SK-N-SH (cell line): ENCODE measurements at regions not wholly inside any gene's neighbourhood (a gene's known extent, or its start where the extent isn't known, plus 50 kb on each side); places are given as distances from the start of the nearest gene placed in this dataset.

Experiments
- CTCF ChIA-PET: fragments of 300-600, 350-600 bp; formaldehyde crosslinking; extraction: SDS; loops from one replicate; lab custom pipeline; 2021; lab: Yijun Ruan, JAX
- POLR2A ChIA-PET: fragments of 350-600 bp; sonication (Branson Sonifier 250); formaldehyde crosslinking; extraction: SDS; loops from one replicate; lab custom pipeline; 2020; ENCODE audit warnings: antibody characterized with exemption, inconsistent platforms; lab: Yijun Ruan, JAX
- DNase-seq: peaks from one replicate; pipeline ENCODE4 v3.0.0; 2012
- H2AFZ ChIP-seq: fragments of 200-600 bp; sonication (generic); 2 replicates; pipeline ENCODE4 v1.8.1; 2016; ENCODE audit warnings: antibody characterized with exemption, mild to moderate bottlenecking, low read depth
- H3F3A ChIP-seq: fragments of 200-600 bp; sonication (generic); replicated peaks from 2 replicates; pipeline ENCODE3; 2016; ENCODE audit warnings: antibody characterized with exemption, mild to moderate bottlenecking; ENCODE audit not compliant: insufficient read depth
- H3K27ac ChIP-seq, 2 experiments: fragments of 200-500 bp in 1 of 2; fragments of 200-600 bp in 1 of 2; sonication (Bioruptor generic) in 1 of 2; sonication (generic), shearing (Covaris generic) in 1 of 2; 2 replicates each; pipeline versions ENCODE4 v1.5.1 to v1.6.1; 2014 to 2016; ENCODE audit warnings: low read depth in 2 of 2, inconsistent platforms in 1 of 2, low read length in 1 of 2, mild to moderate bottlenecking in 1 of 2, mixed read lengths in 1 of 2
- H3K27me3 ChIP-seq: fragments of 200-600 bp; sonication (generic), shearing (Covaris generic); 2 replicates; pipeline ENCODE4 v1.6.1; 2016; ENCODE audit warnings: mixed run types; ENCODE audit not compliant: insufficient read depth
- H3K36me3 ChIP-seq, 2 experiments: fragments of 200-500 bp in 1 of 2; fragments of 200-600 bp in 1 of 2; sonication (Bioruptor generic) in 1 of 2; sonication (generic) in 1 of 2; replicated peaks in 1 of 2; 2 replicates each; pipeline versions ENCODE3 to v1.5.1; 2014 to 2016; ENCODE audit warnings: low read length in 1 of 2, mild to moderate bottlenecking in 1 of 2; ENCODE audit not compliant: insufficient read depth in 2 of 2, control insufficient read depth in 1 of 2
- H3K4me1 ChIP-seq, 2 experiments: fragments of 200-500 bp in 1 of 2; fragments of 200-600 bp in 1 of 2; sonication (Bioruptor generic) in 1 of 2; sonication (generic), shearing (Covaris generic) in 1 of 2; 2 replicates each; pipeline versions ENCODE4 v1.5.1 to v1.6.1; 2014 to 2016; ENCODE audit warnings: low read depth in 1 of 2, low read length in 1 of 2, mixed run types in 1 of 2; ENCODE audit not compliant: insufficient read depth in 2 of 2, control insufficient read depth in 1 of 2
- H3K4me2 ChIP-seq: fragments of 200-600 bp; sonication (generic), shearing (Covaris generic); 2 replicates; pipeline ENCODE4 v1.6.1; 2017; ENCODE audit warnings: mixed run types
- H3K4me3 ChIP-seq, 2 experiments: fragments of 200-500 bp in 1 of 2; fragments of 200-600 bp in 1 of 2; sonication (Bioruptor generic) in 1 of 2; sonication (generic), shearing (Covaris generic) in 1 of 2; 2 replicates each; pipeline versions ENCODE4 v1.5.1 to v1.8.1; 2014 to 2016; ENCODE audit warnings: low read depth in 2 of 2, inconsistent platforms in 1 of 2, low read length in 1 of 2, mild to moderate bottlenecking in 1 of 2, mixed read lengths in 1 of 2, moderate library complexity in 1 of 2
- H3K79me2 ChIP-seq: fragments of 200-600 bp; sonication (generic); 2 replicates; pipeline ENCODE4 v1.8.1; 2017; ENCODE audit warnings: mild to moderate bottlenecking; ENCODE audit not compliant: insufficient read depth
- H3K9ac ChIP-seq: fragments of 200-600 bp; sonication (generic); 2 replicates; pipeline ENCODE4 v1.6.1; 2017; ENCODE audit warnings: mixed run types
- H3K9me2 ChIP-seq: fragments of 200-600 bp; sonication (generic); 2 replicates; pipeline ENCODE4 v1.6.1; 2017; ENCODE audit warnings: mixed run types
- H3K9me3 ChIP-seq: fragments of 200-600 bp; sonication (generic); 2 replicates; pipeline ENCODE4 v1.6.1; 2017; ENCODE audit warnings: mixed run types, mild to moderate bottlenecking, moderate library complexity
- H4K20me1 ChIP-seq: fragments of 200-600 bp; sonication (generic); 2 replicates; pipeline ENCODE4 v1.6.1; 2017; ENCODE audit warnings: mild to moderate bottlenecking, mixed run types; ENCODE audit not compliant: insufficient read depth
- CHD2 ChIP-seq: fragments of 150-350 bp; IDR thresholded peaks from 2 replicates; pipeline ENCODE4 v1.6.1; 2018; ENCODE audit warnings: low read length; ENCODE audit not compliant: partially characterized antibody
- EP300 ChIP-seq, 2 experiments: IDR thresholded peaks; 2 replicates each; pipeline versions ENCODE4 v1.4.0 to v1.6.1; 2012; ENCODE audit warnings: borderline replicate concordance in 1 of 2, low read depth in 1 of 2, low read length in 1 of 2
- EZH2phosphoT487 ChIP-seq: fragments of 200-600 bp; sonication (generic); IDR thresholded peaks from 2 replicates; pipeline ENCODE4 v1.6.1; 2017; ENCODE audit warnings: low read depth, mixed run types, mild to moderate bottlenecking, antibody characterized with exemption, moderate library complexity, borderline replicate concordance
- FOXM1 ChIP-seq: IDR thresholded peaks from 2 replicates; pipeline ENCODE4 v1.4.0; 2012; ENCODE audit warnings: low read depth, mild to moderate bottlenecking
- GATA2 ChIP-seq: sonication (generic); formaldehyde crosslinking; IDR thresholded peaks from 2 replicates; pipeline ENCODE4 v1.5.0; 2020; ENCODE audit warnings: mild to moderate bottlenecking, missing genetic modification reagents
- MEF2A ChIP-seq: IDR thresholded peaks from 2 replicates; pipeline ENCODE4 v1.4.0; 2012; ENCODE audit warnings: low read depth, borderline replicate concordance
- NFIC ChIP-seq: IDR thresholded peaks from 2 replicates; pipeline ENCODE4 v1.4.0; 2012; ENCODE audit warnings: borderline replicate concordance
- POLR2AphosphoS5 ChIP-seq: IDR thresholded peaks from 2 replicates; pipeline ENCODE4 v1.6.1; 2012; ENCODE audit warnings: low read depth, low read length
- RCOR1 ChIP-seq: fragments of 150-350 bp; IDR thresholded peaks from 2 replicates; pipeline ENCODE4 v1.6.1; 2017; ENCODE audit warnings: antibody characterized with exemption, low read length
- SIN3A ChIP-seq: IDR thresholded peaks from 2 replicates; pipeline ENCODE4 v1.6.1; 2012; ENCODE audit warnings: low read depth, mild to moderate bottlenecking, low read length, moderate library complexity, borderline replicate concordance
- SMC3 ChIP-seq: IDR thresholded peaks from 2 replicates; pipeline ENCODE4 v1.6.1; 2012; ENCODE audit warnings: low read depth, low read length, improper control_type of control experiment
- TEAD4 ChIP-seq: IDR thresholded peaks from 2 replicates; pipeline ENCODE4 v1.4.0; 2012; ENCODE audit warnings: mild to moderate bottlenecking, borderline replicate concordance; ENCODE audit not compliant: insufficient read depth
- TF ChIP-seq, protein P1 (sequence below): IDR thresholded peaks from 2 replicates; pipeline ENCODE4 v1.4.0; 2012; ENCODE audit warnings: low read depth, borderline replicate concordance
- TF ChIP-seq, protein P2 (sequence below): fragments of 150-350 bp; IDR thresholded peaks from 2 replicates; pipeline ENCODE4 v1.6.1; 2017; ENCODE audit warnings: antibody characterized with exemption, low read length, low read depth, borderline replicate concordance
- TF ChIP-seq, protein P3 (sequence below): IDR thresholded peaks from 2 replicates; pipeline ENCODE4 v1.6.1; 2012; ENCODE audit warnings: mild to moderate bottlenecking, low read depth, low read length, moderate library complexity
- TF ChIP-seq, protein P4 (sequence below): IDR thresholded peaks from 2 replicates; pipeline ENCODE4; 2012
- TF ChIP-seq, protein P5 (sequence below): IDR thresholded peaks from 2 replicates; pipeline ENCODE4 v1.4.0; 2012; ENCODE audit warnings: low read depth
- TF ChIP-seq, protein P6 (sequence below): fragments of 200-600 bp; sonication (generic); IDR thresholded peaks from 2 replicates; pipeline ENCODE4 v1.6.1; 2017; ENCODE audit warnings: antibody characterized with exemption, mild to moderate bottlenecking, moderate library complexity

DNA sequence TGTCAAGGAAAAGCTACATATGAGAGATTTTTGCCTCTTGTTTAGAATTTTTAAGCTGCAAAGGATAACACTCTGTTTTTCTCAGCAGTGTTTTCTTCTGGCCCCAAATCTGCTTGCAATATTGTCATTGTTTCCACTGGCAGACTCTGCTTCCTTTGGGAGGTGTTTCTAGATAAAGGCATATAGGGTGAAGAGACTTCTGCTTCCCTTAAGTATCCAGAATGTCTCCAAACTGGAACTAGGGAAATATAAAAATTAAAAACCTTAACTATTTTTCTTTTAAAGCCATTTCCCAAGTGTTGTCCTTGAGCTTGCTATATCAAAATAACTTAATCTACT is 225.8 kb downstream of the CGGBP1 start:
- CTCF ChIA-PET, result no interaction called here
- Histone ChIP-seq H3K4me3 (no peak overlapping the region), H4K20me1 (no peaks in the 10 kb centered on the region), H3K27me3 (no peaks in the 10 kb centered on the region; the same call in 1 of the 2 replicates), H3K36me3 (no peaks in the 10 kb centered on the region), H3K9me3 (no peaks in the 10 kb centered on the region), H3K4me2 (no peak overlapping the region), H3K27ac (no peak overlapping the region), H2AFZ (no peak overlapping the region), H3K9ac (no peak overlapping the region), H3K4me1 (no peaks in the 10 kb centered on the region; a peak in 1 of 4 replicates), H3F3A (no peaks in the 10 kb centered on the region), H3K79me2 (no peaks in the 10 kb centered on the region), H3K9me2 (no peaks in the 10 kb centered on the region)
- TF ChIP-seq FOXM1 (no peak), GATA2 (CRISPR knock-in tag) (no peak), CHD2 (no peak), SIN3A (no peak), POLR2AphosphoS5 (no peak), TEAD4 (no peak), MEF2A (no peak), RCOR1 (no peak), SMC3 (no peak), NFIC (no peak), EZH2phosphoT487 (no peak), EP300 (IDR thresholded peaks at IDR 0.05; ENCODE audit: borderline replicate concordance in 1 of 2, low read depth in 1 of 2, low read length in 1 of 2) (no peak)
- TF ChIP-seq, protein P1, sequence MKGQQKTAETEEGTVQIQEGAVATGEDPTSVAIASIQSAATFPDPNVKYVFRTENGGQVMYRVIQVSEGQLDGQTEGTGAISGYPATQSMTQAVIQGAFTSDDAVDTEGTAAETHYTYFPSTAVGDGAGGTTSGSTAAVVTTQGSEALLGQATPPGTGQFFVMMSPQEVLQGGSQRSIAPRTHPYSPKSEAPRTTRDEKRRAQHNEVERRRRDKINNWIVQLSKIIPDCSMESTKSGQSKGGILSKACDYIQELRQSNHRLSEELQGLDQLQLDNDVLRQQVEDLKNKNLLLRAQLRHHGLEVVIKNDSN, result no peak
- TF ChIP-seq, protein P2, sequence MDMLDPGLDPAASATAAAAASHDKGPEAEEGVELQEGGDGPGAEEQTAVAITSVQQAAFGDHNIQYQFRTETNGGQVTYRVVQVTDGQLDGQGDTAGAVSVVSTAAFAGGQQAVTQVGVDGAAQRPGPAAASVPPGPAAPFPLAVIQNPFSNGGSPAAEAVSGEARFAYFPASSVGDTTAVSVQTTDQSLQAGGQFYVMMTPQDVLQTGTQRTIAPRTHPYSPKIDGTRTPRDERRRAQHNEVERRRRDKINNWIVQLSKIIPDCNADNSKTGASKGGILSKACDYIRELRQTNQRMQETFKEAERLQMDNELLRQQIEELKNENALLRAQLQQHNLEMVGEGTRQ, result no peak
- TF ChIP-seq, protein P3, sequence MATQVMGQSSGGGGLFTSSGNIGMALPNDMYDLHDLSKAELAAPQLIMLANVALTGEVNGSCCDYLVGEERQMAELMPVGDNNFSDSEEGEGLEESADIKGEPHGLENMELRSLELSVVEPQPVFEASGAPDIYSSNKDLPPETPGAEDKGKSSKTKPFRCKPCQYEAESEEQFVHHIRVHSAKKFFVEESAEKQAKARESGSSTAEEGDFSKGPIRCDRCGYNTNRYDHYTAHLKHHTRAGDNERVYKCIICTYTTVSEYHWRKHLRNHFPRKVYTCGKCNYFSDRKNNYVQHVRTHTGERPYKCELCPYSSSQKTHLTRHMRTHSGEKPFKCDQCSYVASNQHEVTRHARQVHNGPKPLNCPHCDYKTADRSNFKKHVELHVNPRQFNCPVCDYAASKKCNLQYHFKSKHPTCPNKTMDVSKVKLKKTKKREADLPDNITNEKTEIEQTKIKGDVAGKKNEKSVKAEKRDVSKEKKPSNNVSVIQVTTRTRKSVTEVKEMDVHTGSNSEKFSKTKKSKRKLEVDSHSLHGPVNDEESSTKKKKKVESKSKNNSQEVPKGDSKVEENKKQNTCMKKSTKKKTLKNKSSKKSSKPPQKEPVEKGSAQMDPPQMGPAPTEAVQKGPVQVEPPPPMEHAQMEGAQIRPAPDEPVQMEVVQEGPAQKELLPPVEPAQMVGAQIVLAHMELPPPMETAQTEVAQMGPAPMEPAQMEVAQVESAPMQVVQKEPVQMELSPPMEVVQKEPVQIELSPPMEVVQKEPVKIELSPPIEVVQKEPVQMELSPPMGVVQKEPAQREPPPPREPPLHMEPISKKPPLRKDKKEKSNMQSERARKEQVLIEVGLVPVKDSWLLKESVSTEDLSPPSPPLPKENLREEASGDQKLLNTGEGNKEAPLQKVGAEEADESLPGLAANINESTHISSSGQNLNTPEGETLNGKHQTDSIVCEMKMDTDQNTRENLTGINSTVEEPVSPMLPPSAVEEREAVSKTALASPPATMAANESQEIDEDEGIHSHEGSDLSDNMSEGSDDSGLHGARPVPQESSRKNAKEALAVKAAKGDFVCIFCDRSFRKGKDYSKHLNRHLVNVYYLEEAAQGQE, result no peak
- TF ChIP-seq, protein P4, sequence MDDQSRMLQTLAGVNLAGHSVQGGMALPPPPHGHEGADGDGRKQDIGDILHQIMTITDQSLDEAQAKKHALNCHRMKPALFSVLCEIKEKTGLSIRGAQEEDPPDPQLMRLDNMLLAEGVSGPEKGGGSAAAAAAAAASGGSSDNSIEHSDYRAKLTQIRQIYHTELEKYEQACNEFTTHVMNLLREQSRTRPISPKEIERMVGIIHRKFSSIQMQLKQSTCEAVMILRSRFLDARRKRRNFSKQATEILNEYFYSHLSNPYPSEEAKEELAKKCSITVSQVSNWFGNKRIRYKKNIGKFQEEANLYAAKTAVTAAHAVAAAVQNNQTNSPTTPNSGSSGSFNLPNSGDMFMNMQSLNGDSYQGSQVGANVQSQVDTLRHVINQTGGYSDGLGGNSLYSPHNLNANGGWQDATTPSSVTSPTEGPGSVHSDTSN, result no peak
- TF ChIP-seq, protein P5, sequence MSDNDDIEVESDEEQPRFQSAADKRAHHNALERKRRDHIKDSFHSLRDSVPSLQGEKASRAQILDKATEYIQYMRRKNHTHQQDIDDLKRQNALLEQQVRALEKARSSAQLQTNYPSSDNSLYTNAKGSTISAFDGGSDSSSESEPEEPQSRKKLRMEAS, result no peak
- TF ChIP-seq, protein P6, sequence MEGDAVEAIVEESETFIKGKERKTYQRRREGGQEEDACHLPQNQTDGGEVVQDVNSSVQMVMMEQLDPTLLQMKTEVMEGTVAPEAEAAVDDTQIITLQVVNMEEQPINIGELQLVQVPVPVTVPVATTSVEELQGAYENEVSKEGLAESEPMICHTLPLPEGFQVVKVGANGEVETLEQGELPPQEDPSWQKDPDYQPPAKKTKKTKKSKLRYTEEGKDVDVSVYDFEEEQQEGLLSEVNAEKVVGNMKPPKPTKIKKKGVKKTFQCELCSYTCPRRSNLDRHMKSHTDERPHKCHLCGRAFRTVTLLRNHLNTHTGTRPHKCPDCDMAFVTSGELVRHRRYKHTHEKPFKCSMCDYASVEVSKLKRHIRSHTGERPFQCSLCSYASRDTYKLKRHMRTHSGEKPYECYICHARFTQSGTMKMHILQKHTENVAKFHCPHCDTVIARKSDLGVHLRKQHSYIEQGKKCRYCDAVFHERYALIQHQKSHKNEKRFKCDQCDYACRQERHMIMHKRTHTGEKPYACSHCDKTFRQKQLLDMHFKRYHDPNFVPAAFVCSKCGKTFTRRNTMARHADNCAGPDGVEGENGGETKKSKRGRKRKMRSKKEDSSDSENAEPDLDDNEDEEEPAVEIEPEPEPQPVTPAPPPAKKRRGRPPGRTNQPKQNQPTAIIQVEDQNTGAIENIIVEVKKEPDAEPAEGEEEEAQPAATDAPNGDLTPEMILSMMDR, result no peak
- no peak for DNase-seq
- POLR2A ChIA-PET, result no interaction called here
